WERI-Rb-1 (cell line): ENCODE measurements at regions not wholly inside any gene's neighbourhood (a gene's known extent, or its start where the extent isn't known, plus 50 kb on each side); places are given as distances from the start of the nearest gene placed in this dataset.
"Not testable (repeated sequence)": the region's sequence is repeated elsewhere in the genome, so short reads cannot be mapped to it uniquely, and the experiment has no call there.

ENCODE experiments used
- DNase-seq: peaks from one replicate; pipeline ENCODE4 v3.0.0-alpha.2; 2020
- H3K27ac ChIP-seq: fragments of 250-450 bp; sonication (Bioruptor Pico); 2 replicates; pipeline ENCODE4 v1.5.1; 2020; ENCODE audit warnings: mild to moderate bottlenecking, moderate library complexity
- H3K27me3 ChIP-seq: fragments of 250-450 bp; sonication (Bioruptor Pico); 2 replicates; pipeline ENCODE4 v1.5.1; 2021; ENCODE audit warnings: mild to moderate bottlenecking, low read depth, moderate library complexity; ENCODE audit not compliant: insufficient read depth, severe bottlenecking
- H3K36me3 ChIP-seq: fragments of 250-450 bp; sonication (Bioruptor Pico); 2 replicates; pipeline ENCODE4 v1.5.1; 2020; ENCODE audit warnings: mild to moderate bottlenecking, moderate library complexity
- H3K4me3 ChIP-seq: 2 replicates; pipeline ENCODE4 v1.5.1; 2011; ENCODE audit warnings: low read depth, mild to moderate bottlenecking, control low read depth, low read length
- H3K9me3 ChIP-seq: fragments of 250-450 bp; sonication (Bioruptor Pico); 2 replicates; pipeline ENCODE4 v1.5.1; 2021; ENCODE audit warnings: mild to moderate bottlenecking, moderate library complexity; ENCODE audit not compliant: severe bottlenecking

GRCh38 chr15:21174761-21175160, 265.5 kb downstream of the POTEB3 start:
- H3K36me3 ChIP-seq, DNase-seq, H3K27ac ChIP-seq, H3K9me3 ChIP-seq, H3K27me3 ChIP-seq, H3K4me3 ChIP-seq: not testable (repeated sequence)

DNA sequence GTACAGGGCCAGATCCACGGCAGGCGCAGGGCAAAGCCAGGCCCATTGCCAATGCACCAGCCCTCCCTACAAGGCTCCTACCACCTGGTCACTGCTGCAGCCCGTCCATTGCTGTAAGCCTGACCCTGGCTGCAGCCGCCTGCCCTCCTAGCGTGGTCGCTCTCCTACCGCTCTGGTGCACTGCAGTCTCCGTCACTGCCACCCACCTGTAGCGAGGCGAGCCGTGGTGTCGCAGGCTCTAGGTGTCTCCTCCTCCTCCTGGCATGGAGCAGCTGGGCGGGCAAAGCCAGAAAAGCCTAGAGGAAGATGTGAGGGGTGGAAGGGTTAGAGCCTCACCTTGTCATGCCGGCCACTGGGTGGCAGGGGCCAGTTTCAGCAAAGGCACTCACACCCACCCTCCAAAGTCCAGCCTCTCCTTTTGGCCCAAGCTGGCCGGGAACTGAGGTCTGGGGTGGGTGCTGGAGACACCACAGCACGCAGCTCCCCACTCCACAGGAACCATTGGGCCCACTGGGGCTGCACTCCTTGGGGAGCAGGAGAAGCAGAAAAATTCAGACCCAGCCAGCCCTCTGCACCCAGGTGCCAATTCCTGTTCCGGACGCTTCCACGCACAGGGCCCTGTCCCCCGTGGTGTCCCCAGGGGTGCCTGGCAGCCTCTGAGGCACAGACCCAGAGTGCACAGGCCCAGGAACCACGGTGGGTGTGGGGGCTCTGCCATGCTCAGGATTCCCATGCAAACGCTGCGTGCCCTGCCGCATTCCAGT, 285.3 kb upstream of the POTEB2 start:
- H3K4me3 ChIP-seq, H3K27ac ChIP-seq, H3K27me3 ChIP-seq, H3K36me3 ChIP-seq, H3K9me3 ChIP-seq, DNase-seq: not testable (repeated sequence)

DNA sequence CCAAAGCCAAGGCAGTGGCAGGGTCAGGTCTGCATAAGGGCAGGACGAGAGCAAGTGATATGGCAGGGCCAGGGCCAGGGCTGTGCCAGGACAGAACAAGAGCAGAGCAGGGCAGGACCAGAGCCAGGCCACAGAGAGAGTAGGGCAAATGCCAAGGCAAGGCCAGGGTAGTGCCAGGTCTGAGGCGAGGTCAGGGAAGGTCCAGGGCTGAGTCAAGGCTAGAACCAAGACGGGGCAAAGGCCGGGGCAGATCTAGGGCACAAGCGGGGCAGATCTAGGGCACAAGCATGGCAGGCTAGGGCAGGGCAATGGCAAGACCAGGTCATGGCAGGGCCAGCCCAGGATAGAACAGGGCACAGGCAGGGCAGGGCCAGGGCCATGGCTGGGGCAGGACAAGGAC, 282.0 kb upstream of the POTEB2 start:
- not testable (repeated sequence) for DNase-seq, H3K9me3 ChIP-seq, H3K27ac ChIP-seq, H3K27me3 ChIP-seq, H3K4me3 ChIP-seq, H3K36me3 ChIP-seq

GRCh38 chr15:21133893-21134292, 267.8 kb upstream of the POTEB2 start:
- H3K36me3 ChIP-seq, H3K9me3 ChIP-seq, H3K4me3 ChIP-seq, H3K27ac ChIP-seq, DNase-seq, H3K27me3 ChIP-seq: not testable (repeated sequence)

- peak; percentile 6 for DNase-seq
- not testable (repeated sequence) for H3K4me3 ChIP-seq, H3K9me3 ChIP-seq, H3K27me3 ChIP-seq, H3K27ac ChIP-seq, H3K36me3 ChIP-seq
Observed at GRCh38 chr15:21112271-21113053, 246.3 kb upstream of the POTEB2 start.

DNA sequence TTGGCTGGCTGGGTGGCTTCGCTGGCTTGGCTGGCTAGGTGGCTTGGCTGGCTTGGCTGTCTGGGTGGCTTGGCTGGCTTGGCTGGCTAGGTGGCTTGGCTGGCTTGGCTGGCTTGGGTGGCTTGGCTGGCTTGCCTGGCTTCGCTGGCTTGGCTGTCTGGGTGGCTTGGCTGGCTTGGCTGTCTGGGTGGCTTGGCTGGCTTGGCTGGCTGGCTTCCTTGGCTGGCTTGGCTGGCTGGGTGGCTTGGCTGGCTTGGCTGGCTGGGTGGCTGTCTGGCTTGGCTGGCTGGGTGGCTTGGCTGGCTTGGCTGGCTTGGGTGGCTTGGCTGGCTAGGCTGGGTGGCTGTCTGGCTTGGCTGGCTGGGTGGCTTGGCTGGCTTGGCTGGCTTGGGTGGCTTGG, 245.7 kb upstream of the POTEB2 start:
- DNase-seq: peak; percentile 25

DNA sequence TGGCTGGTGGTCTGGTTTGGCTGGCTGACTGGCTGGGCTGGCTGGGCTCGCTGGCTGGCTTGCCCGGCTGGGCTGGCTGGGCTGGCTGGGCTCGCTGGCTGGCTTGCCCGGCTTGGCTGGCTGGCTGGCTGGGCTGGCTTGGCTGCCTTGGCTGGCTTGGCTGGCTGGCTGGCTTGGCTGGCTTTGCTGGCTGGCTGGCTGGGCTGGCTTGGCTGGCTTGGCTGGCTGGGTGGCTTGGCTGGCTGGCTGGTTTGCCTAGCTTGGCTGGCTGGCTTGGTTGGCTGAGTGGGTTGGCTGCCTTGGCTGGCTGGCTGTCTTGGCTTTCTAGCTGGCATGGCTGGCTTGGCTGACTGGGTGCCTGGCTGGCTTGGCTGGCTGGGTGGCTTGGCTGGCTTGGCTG, 245.1 kb upstream of the POTEB2 start:
- not testable (repeated sequence) for H3K4me3 ChIP-seq, DNase-seq, H3K27ac ChIP-seq, H3K27me3 ChIP-seq, H3K9me3 ChIP-seq, H3K36me3 ChIP-seq

More for the DNA sequence above, 245.7 kb upstream of the POTEB2 start:
- not testable (repeated sequence) for H3K36me3 ChIP-seq, H3K27me3 ChIP-seq, H3K4me3 ChIP-seq, H3K27ac ChIP-seq, H3K9me3 ChIP-seq

DNA sequence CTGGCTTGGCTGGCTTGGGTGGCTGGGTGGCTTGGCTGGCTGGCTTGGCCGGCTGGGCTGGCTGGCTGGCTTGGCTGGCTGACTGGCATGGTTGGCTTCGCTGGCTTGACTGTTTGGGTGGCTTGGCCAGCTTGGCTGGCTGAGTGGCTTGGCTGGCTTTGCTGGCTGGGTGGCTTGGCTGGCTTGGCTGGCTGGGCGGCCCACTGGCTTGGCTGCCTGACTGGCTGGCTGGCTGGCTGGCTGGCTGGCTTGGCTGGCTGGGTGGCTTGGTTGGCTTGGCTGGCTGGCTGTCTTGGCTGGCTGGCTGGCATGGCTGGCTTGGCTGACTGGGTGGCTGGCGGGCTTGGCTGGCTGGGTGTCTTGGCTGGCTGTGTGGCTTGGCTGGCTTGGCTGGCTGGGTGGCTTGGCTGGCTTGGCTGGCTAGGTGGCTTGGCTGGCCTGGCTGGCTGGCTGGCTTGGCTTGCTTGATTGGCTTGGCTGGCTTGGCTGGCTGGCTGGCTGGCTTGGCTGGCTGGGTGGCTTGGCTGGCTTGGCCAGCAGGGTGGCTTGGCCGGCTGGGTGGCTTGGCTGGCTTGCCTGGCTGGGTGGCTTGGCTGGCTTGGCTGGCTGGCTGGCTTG, 244.2 kb upstream of the POTEB2 start:
- H3K36me3 ChIP-seq, H3K9me3 ChIP-seq: not testable (repeated sequence)
- DNase-seq: peak; percentile 53

GRCh38 chr15:21108384-21108783, 242.3 kb upstream of the POTEB2 start:
- DNase-seq, H3K27ac ChIP-seq, H3K36me3 ChIP-seq, H3K27me3 ChIP-seq, H3K4me3 ChIP-seq, H3K9me3 ChIP-seq: not testable (repeated sequence)

More for the DNA sequence above, 244.2 kb upstream of the POTEB2 start:
- not testable (repeated sequence) for H3K4me3 ChIP-seq, H3K27me3 ChIP-seq, H3K27ac ChIP-seq

DNA sequence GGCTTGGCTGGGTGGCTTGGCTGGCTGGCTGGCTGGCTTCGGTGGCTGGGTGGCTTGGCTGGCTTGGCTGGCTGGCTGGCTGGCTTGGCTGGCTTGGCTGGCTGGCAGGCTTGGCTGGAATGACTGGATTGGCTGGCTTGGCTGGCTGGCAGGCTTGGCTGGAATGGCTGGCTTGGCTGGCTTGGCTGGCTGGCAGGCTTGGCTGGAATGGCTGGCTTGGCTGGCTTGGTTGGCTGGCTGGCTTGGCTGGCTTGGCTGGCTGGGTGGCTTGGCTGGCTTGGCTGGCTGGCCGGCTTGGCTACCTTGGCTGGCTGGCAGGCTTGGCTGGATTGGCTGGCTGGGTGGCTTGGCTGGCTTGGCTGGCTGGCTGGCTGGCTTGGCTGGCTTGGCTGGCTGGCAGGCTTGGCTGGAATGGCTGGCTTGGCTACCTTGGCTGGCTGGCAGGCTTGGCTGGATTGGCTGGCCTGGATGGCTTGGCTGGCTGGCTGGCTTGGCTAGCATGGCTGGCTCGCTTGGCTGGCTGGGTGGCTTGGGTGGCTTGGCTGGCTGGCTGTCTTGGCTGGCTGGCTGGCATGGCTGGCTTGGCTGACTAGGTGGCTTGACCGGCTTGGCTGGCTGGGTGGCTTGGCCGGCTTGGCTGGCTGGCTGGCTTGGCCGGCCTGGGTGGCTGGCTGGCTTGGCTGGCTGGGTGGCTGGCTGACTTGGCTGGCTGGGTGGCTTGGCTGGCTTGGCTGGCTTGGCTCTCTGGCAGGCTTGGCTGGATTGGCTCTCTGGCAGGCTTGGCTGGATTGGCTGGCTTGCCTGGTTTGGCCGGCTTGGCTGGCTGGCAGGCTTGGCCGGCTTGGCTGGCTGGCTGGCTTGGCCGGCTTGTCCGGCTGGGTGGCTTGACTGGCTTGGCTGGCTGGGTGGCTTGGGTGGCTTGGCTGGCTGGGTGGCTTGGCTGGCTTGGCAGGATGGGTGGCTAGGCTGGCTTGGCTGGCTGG, 241.6 kb upstream of the POTEB2 start:
- H3K9me3 ChIP-seq, H3K27me3 ChIP-seq, H3K4me3 ChIP-seq, H3K27ac ChIP-seq, H3K36me3 ChIP-seq: not testable (repeated sequence)
- peak; percentile 19 for DNase-seq

GRCh38 chr15:21096599-21096998, 230.5 kb upstream of the POTEB2 start:
- not testable (repeated sequence) for H3K36me3 ChIP-seq, DNase-seq, H3K27ac ChIP-seq, H3K9me3 ChIP-seq, H3K27me3 ChIP-seq, H3K4me3 ChIP-seq

DNA sequence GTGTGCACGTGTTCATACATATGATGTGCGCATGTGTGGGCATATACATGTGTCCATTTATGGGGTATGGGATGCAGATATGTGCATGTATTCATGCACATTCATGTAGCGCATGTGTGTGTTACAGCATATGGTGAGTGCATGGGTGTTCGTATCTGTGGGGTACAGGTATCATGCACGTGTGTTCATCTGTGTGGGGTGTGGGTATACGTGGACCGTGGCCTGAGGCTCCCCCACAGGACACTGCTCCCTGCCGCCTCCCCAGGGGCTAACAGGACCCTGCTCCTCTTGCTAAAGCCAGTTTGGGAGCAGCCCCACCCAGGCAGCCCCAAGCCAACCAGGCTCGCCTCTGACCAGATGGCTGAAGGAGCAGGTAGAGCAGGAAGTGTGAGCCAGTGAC, 213.4 kb upstream of the POTEB2 start:
- DNase-seq, H3K27me3 ChIP-seq, H3K27ac ChIP-seq, H3K36me3 ChIP-seq, H3K4me3 ChIP-seq, H3K9me3 ChIP-seq: not testable (repeated sequence)

GRCh38 chr15:21068917-21069316, 202.8 kb upstream of the POTEB2 start:
- not testable (repeated sequence) for H3K27me3 ChIP-seq, DNase-seq, H3K36me3 ChIP-seq, H3K4me3 ChIP-seq, H3K9me3 ChIP-seq, H3K27ac ChIP-seq

DNA sequence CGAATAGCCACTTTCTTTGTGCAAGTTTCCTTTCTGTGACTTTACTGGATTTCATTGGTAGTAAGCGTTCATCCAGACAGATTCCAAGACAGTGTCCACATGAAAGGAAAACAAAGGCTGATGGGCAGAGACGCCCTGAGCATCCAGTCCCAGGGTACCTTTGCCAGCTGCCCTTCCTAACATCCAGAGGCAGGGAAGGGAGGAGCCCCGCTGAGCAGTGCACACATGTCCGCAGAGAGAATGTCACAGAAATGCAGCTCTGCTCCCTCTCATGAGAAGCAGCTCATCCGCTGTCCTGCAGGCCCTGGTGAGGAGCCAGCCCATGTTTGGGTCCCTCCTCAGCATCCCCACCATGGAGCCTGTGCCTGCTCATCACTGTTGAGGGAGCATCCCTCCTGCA, 197.4 kb upstream of the POTEB2 start:
- H3K27me3 ChIP-seq, H3K27ac ChIP-seq, DNase-seq, H3K4me3 ChIP-seq, H3K36me3 ChIP-seq, H3K9me3 ChIP-seq: not testable (repeated sequence)
